Hepatocyte (in vitro differentiated cells): ENCODE measurements at regions not wholly inside any gene's neighbourhood (a gene's known extent, or its start where the extent isn't known, plus 50 kb on each side); places are given as distances from the start of the nearest gene placed in this dataset.

ENCODE experiments used
- DNase-seq: peaks from one replicate; pipeline ENCODE4 v3.0.0-alpha.2; 2016; ENCODE audit warnings: low spot score
- H2AFZ ChIP-seq: fragments of 200-600 bp; sonication (generic); 2 replicates; pipeline ENCODE4 v1.6.0; 2016; ENCODE audit warnings: antibody characterized with exemption, mild to moderate bottlenecking
- H3K27ac ChIP-seq: fragments of 200-600 bp; sonication (generic); 2 replicates; pipeline ENCODE4 v1.5.1; 2016; ENCODE audit warnings: mild to moderate bottlenecking
- H3K27me3 ChIP-seq: fragments of 200-600 bp; sonication (generic); 2 replicates; pipeline ENCODE4 v1.6.1; 2016
- H3K36me3 ChIP-seq: fragments of 200-600 bp; sonication (generic); replicated peaks from 2 replicates; pipeline ENCODE4 v1.5.1; 2016; ENCODE audit warnings: low read depth; ENCODE audit not compliant: insufficient read depth
- H3K4me1 ChIP-seq: fragments of 200-600 bp; sonication (generic); 2 replicates; pipeline ENCODE4 v1.5.1; 2016; ENCODE audit warnings: mild to moderate bottlenecking, moderate library complexity; ENCODE audit not compliant: insufficient read depth
- H3K4me2 ChIP-seq: fragments of 200-600 bp; sonication (generic); 2 replicates; pipeline ENCODE4 v1.6.0; 2016
- H3K4me3 ChIP-seq: fragments of 200-600 bp; sonication (generic); 2 replicates; pipeline ENCODE4 v1.5.1; 2016; ENCODE audit warnings: mild to moderate bottlenecking
- H3K79me2 ChIP-seq: fragments of 200-600 bp; sonication (generic); 2 replicates; pipeline ENCODE4 v1.6.0; 2017; ENCODE audit warnings: mild to moderate bottlenecking
- H3K9me2 ChIP-seq: fragments of 200-600 bp; sonication (generic); replicated peaks from 2 replicates; pipeline ENCODE4 v1.6.0; 2017; ENCODE audit warnings: mild to moderate bottlenecking; ENCODE audit not compliant: insufficient read depth
- H3K9me3 ChIP-seq: fragments of 200-600 bp; sonication (generic); 2 replicates; pipeline ENCODE4 v1.5.1; 2016; ENCODE audit warnings: low read depth, mild to moderate bottlenecking
- H4K20me1 ChIP-seq: fragments of 200-600 bp; sonication (generic); 2 replicates; pipeline ENCODE4 v1.6.0; 2016; ENCODE audit warnings: mild to moderate bottlenecking; ENCODE audit not compliant: insufficient read depth, poor library complexity, severe bottlenecking
- EZH2 ChIP-seq: fragments of 200-600 bp; sonication (generic); IDR thresholded peaks from 2 replicates; pipeline ENCODE4 v1.6.1; 2016; ENCODE audit warnings: antibody characterized with exemption, mild to moderate bottlenecking, borderline replicate concordance
- EZH2phosphoT487 ChIP-seq: fragments of 200-600 bp; sonication (generic); IDR thresholded peaks from one replicate; pipeline ENCODE4 v1.6.1; 2018; ENCODE audit warnings: antibody characterized with exemption, mild to moderate bottlenecking, low read depth, moderate library complexity; ENCODE audit not compliant: unreplicated experiment, severe bottlenecking
- WGBS: methylation state at CpG from one replicate; pipeline ENCODE4 v1.1.6; 2016; ENCODE audit warnings: low lambda C conversion rate; ENCODE audit errors: missing lambda C conversion rate; 5-methylcytosine and 5-hydroxymethylcytosine counted together
- TF ChIP-seq, protein P1 (sequence below): fragments of 200-600 bp; sonication (generic); IDR thresholded peaks from 2 replicates; pipeline ENCODE4 v1.5.1; 2016; ENCODE audit warnings: antibody characterized with exemption, mild to moderate bottlenecking; ENCODE audit not compliant: poor library complexity

GRCh38 chr10:118937226-118937625 is 92.3 kb upstream of the NANOS1 start:
- Histone ChIP-seq H3K79me2 (no peaks in the 10 kb centered on the region), H3K4me3 (no peak overlapping the region), H3K9me3 (no peaks in the 10 kb centered on the region), H2AFZ (no peak overlapping the region), H3K9me2 (no peaks in the 10 kb centered on the region), H4K20me1 (no peaks in the 10 kb centered on the region), H3K4me2 (no peak overlapping the region), H3K4me1 (no peaks in the 10 kb centered on the region), H3K27ac (no peak overlapping the region), H3K27me3 (peaks cover 6% of the 10 kb centered on the region), H3K36me3 (no peaks in the 10 kb centered on the region)
- WGBS = 93% methylated on average over 3 of the region's 3 CpGs
- DNase-seq = no peak
- no peak for TF ChIP-seq EZH2phosphoT487
- TF ChIP-seq, protein P1, sequence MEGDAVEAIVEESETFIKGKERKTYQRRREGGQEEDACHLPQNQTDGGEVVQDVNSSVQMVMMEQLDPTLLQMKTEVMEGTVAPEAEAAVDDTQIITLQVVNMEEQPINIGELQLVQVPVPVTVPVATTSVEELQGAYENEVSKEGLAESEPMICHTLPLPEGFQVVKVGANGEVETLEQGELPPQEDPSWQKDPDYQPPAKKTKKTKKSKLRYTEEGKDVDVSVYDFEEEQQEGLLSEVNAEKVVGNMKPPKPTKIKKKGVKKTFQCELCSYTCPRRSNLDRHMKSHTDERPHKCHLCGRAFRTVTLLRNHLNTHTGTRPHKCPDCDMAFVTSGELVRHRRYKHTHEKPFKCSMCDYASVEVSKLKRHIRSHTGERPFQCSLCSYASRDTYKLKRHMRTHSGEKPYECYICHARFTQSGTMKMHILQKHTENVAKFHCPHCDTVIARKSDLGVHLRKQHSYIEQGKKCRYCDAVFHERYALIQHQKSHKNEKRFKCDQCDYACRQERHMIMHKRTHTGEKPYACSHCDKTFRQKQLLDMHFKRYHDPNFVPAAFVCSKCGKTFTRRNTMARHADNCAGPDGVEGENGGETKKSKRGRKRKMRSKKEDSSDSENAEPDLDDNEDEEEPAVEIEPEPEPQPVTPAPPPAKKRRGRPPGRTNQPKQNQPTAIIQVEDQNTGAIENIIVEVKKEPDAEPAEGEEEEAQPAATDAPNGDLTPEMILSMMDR = no peak
- no peak for TF ChIP-seq EZH2

DNA sequence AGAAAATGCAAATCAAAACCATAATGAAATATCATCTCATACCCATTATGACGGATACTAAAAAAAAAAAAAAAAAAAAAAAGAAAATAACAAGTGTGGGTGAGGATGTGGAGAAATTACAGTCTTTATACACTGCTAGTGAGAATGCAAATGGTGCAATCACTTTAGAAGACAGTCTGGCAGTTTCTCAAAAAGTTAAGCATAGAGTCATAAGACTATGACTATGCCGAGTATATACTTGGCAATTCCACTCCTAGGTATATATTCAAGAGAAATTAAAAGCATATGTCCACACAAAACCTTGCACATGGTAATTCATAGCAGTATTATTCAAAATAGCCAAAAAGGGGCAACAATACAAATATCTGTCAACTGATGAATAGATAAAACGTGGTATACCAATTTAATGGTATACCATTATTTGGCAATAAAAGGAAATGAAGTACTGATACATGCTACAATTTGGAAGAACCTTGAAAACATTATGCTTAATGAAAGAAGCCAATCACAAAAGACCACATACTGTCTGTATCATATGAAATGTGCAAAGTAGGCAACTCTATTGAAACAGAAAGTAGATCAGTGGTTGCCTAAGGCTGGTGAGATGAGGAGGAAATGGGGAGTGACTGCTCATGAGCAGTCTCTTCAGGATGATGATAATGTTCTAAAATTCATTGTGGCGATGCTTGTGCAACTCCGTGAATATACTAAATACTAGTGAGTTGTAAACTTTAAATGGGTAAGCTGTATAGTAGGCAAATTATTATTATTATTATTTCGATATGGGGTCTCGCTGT is 90.1 kb upstream of the NANOS1 start:
- Histone ChIP-seq H4K20me1 (no peaks in the 10 kb centered on the region), H2AFZ (no peak overlapping the region), H3K9me3 (no peaks in the 10 kb centered on the region), H3K9me2 (no peaks in the 10 kb centered on the region), H3K27me3 (peaks cover 6% of the 10 kb centered on the region), H3K36me3 (no peaks in the 10 kb centered on the region), H3K4me1 (no peaks in the 10 kb centered on the region), H3K79me2 (no peaks in the 10 kb centered on the region), H3K4me2 (no peak overlapping the region), H3K27ac (no peak overlapping the region), H3K4me3 (no peak overlapping the region)
- 86% methylated on average over 7 of the region's 7 CpGs for WGBS
- TF ChIP-seq, protein P1 = no peak
- TF ChIP-seq EZH2phosphoT487 = no peak
- no peak for TF ChIP-seq EZH2
- no peak for DNase-seq

DNA sequence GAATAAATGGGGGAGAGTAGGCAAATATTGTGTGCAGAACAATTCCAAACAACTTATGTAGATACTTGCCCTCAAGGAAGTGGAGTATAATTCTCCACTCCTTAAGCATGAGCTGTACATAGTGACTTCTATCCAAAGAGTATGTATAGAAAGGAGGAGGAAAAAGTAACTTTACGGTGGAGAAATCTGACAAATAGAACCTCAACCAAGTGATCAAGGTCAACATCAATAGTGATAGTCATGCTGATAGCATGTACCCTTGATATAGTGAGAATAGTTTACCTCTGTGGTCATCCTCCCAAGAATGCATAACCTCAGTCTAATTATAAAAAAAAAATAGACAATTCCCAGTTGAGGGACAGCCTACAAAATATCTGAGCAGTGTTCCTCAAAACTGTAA is 89.1 kb upstream of the NANOS1 start:
- H3K27me3 ChIP-seq = no peaks in the 10 kb centered on the region
- H3K4me2 ChIP-seq = no peak overlapping the region
- no peaks in the 10 kb centered on the region for H3K36me3 ChIP-seq
- H3K4me1 ChIP-seq = no peaks in the 10 kb centered on the region
- TF ChIP-seq, protein P1 = no peak
- TF ChIP-seq EZH2 (no peak), EZH2phosphoT487 (no peak)
- WGBS = 100% methylated on average over 1 of the region's 1 CpG
- H3K9me2 ChIP-seq = no peaks in the 10 kb centered on the region
- H2AFZ ChIP-seq = no peak overlapping the region
- no peak for DNase-seq
- no peaks in the 10 kb centered on the region for H3K9me3 ChIP-seq
- H3K79me2 ChIP-seq = no peaks in the 10 kb centered on the region
- H3K4me3 ChIP-seq = no peak overlapping the region
- no peak overlapping the region for H3K27ac ChIP-seq
- no peaks in the 10 kb centered on the region for H4K20me1 ChIP-seq
